Activated naive CD4-positive, alpha-beta T cell treated with anti-CD3 and anti-CD28 coated beads, Interleukin-2, amount 50 U/mL, for 16 hours (primary cell): ENCODE measurements at regions not wholly inside any gene's neighbourhood (a gene's known extent, or its start where the extent isn't known, plus 50 kb on each side); places are given as distances from the start of the nearest gene placed in this dataset.

ENCODE experiments used
- DNase-seq: peaks from one replicate; pipeline ENCODE4 v3.0.0-alpha.2; 2020

GRCh38 chr22:25368271-25368670 is 148.8 kb downstream of the CRYBB2 start:
- DNase-seq, result no peak

GRCh38 chr22:25369041-25369440 is 149.6 kb downstream of the CRYBB2 start:
- DNase-seq, result no peak

- no peak for DNase-seq
Observed at GRCh38 chr22:25370322-25370721, 150.9 kb downstream of the CRYBB2 start.

- no peak for DNase-seq
Observed at GRCh38 chr22:25372000-25372595, 152.7 kb downstream of the CRYBB2 start.

- no peak for DNase-seq
Observed at GRCh38 chr22:25373961-25374360, 154.5 kb downstream of the CRYBB2 start.

- DNase-seq, result no peak
Observed at GRCh38 chr22:25374869-25375268, 155.4 kb downstream of the CRYBB2 start.

GRCh38 chr22:25375683-25376082 is 156.2 kb downstream of the CRYBB2 start:
- no peak for DNase-seq

- DNase-seq, result no peak
Observed at GRCh38 chr22:25377699-25378098, 158.3 kb downstream of the CRYBB2 start.

- DNase-seq, result no peak
Observed at GRCh38 chr22:25380122-25380747, 160.8 kb downstream of the CRYBB2 start.

- no peak for DNase-seq
Observed at GRCh38 chr22:25382762-25383161, 163.3 kb downstream of the CRYBB2 start.

GRCh38 chr22:25383278-25383820 is 163.9 kb downstream of the CRYBB2 start:
- no peak for DNase-seq

GRCh38 chr22:25383892-25384291 is 164.5 kb downstream of the CRYBB2 start:
- no peak for DNase-seq

- DNase-seq, result no peak
Observed at GRCh38 chr22:25386538-25386884, 167.1 kb downstream of the CRYBB2 start.

GRCh38 chr22:25388415-25388814 is 169.0 kb downstream of the CRYBB2 start:
- no peak for DNase-seq

- no peak for DNase-seq
Observed at GRCh38 chr22:25388866-25389540, 169.6 kb downstream of the CRYBB2 start.

GRCh38 chr22:25389541-25389919 is 170.1 kb downstream of the CRYBB2 start:
- no peak for DNase-seq

GRCh38 chr22:25390297-25391240 is 171.1 kb downstream of the CRYBB2 start:
- DNase-seq, result no peak

GRCh38 chr22:25392584-25392983 is 171.9 kb upstream of the GRK3 start:
- DNase-seq, result no peak

- DNase-seq, result no peak
Observed at GRCh38 chr22:25393121-25393805, 171.2 kb upstream of the GRK3 start.

GRCh38 chr22:25395468-25395867 is 169.0 kb upstream of the GRK3 start:
- DNase-seq, result no peak

- DNase-seq, result no peak
Observed at GRCh38 chr22:25395915-25396314, 168.6 kb upstream of the GRK3 start.

- DNase-seq, result no peak
Observed at GRCh38 chr22:25396615-25397200, 167.8 kb upstream of the GRK3 start.
